H9 (cell line): ENCODE measurements at regions not wholly inside any gene's neighbourhood (a gene's known extent, or its start where the extent isn't known, plus 50 kb on each side); places are given as distances from the start of the nearest gene placed in this dataset.

ENCODE experiments used
- DNase-seq: peaks from one replicate; pipeline ENCODE4 v3.0.0-alpha.2; 2017
- H2AFZ ChIP-seq: one replicate; pipeline ENCODE4 v1.6.1; 2013; ENCODE audit warnings: mild to moderate bottlenecking, low read length, control low read depth, moderate library complexity
- H2AK5ac ChIP-seq: 2 replicates; pipeline ENCODE4 v1.6.1; 2013; ENCODE audit warnings: low read length, control low read depth, mixed read lengths; ENCODE audit not compliant: insufficient read length
- H2BK120ac ChIP-seq: one replicate; pipeline ENCODE4 v1.6.1; 2013; ENCODE audit warnings: low read depth, mild to moderate bottlenecking, low read length, control low read depth, inconsistent platforms; ENCODE audit not compliant: poor library complexity, severe bottlenecking
- H2BK12ac ChIP-seq: 2 replicates; pipeline ENCODE4 v1.6.1; 2013; ENCODE audit warnings: low read length, control low read depth, mixed read lengths, low read depth; ENCODE audit not compliant: insufficient read length
- H2BK15ac ChIP-seq: 2 replicates; pipeline ENCODE4 v1.6.1; 2013; ENCODE audit warnings: low read depth, low read length, control low read depth
- H2BK20ac ChIP-seq: one replicate; pipeline ENCODE4 v1.6.1; 2013; ENCODE audit warnings: low read depth, mild to moderate bottlenecking, low read length, control low read depth, inconsistent platforms; ENCODE audit not compliant: poor library complexity, severe bottlenecking
- H2BK5ac ChIP-seq: 2 replicates; pipeline ENCODE4 v1.6.1; 2013; ENCODE audit warnings: low read length, control low read depth, mixed read lengths; ENCODE audit not compliant: insufficient read length
- H3K14ac ChIP-seq: 2 replicates; pipeline ENCODE4 v1.6.1; 2013; ENCODE audit warnings: low read length, control low read depth; ENCODE audit not compliant: insufficient read depth
- H3K18ac ChIP-seq: 2 replicates; pipeline ENCODE4 v1.6.1; 2013; ENCODE audit warnings: low read depth, mild to moderate bottlenecking, mixed read lengths, low read length, control low read depth; ENCODE audit not compliant: insufficient read length
- H3K23ac ChIP-seq: 2 replicates; pipeline ENCODE4 v1.6.1; 2013; ENCODE audit warnings: low read length, control low read depth, mixed read lengths, low read depth; ENCODE audit not compliant: insufficient read length
- H3K23me2 ChIP-seq: 2 replicates; pipeline ENCODE4 v1.6.1; 2013; ENCODE audit warnings: low read depth, mild to moderate bottlenecking, mixed read lengths, low read length, control low read depth; ENCODE audit not compliant: insufficient read length, poor library complexity, severe bottlenecking
- H3K27ac ChIP-seq: 2 replicates; pipeline ENCODE4 v1.5.1; 2013; ENCODE audit warnings: low read length, control low read depth, mixed read lengths, low read depth; ENCODE audit not compliant: insufficient read length
- H3K27me3 ChIP-seq: 2 replicates; pipeline ENCODE4 v1.6.1; 2013; ENCODE audit warnings: low read length, control low read depth, inconsistent platforms; ENCODE audit not compliant: insufficient read depth
- H3K4ac ChIP-seq: 2 replicates; pipeline ENCODE4 v1.6.1; 2013; ENCODE audit warnings: low read depth, mild to moderate bottlenecking, control low read depth, inconsistent platforms, low read length, moderate library complexity
- H3K4me1 ChIP-seq: 2 replicates; pipeline ENCODE4 v1.6.1; 2013; ENCODE audit warnings: low read length, control low read depth, inconsistent platforms; ENCODE audit not compliant: insufficient read depth
- H3K4me2 ChIP-seq: 2 replicates; pipeline ENCODE4 v1.6.1; 2013; ENCODE audit warnings: low read length, control low read depth, mixed read lengths; ENCODE audit not compliant: insufficient read length, insufficient read depth
- H3K56ac ChIP-seq: 2 replicates; pipeline ENCODE4 v1.6.1; 2013; ENCODE audit warnings: low read depth, mild to moderate bottlenecking, mixed read lengths, low read length, control low read depth; ENCODE audit not compliant: insufficient read length
- H3K79me1 ChIP-seq: 2 replicates; pipeline ENCODE4 v1.6.1; 2013; ENCODE audit warnings: low read depth, mild to moderate bottlenecking, moderate library complexity, low read length, control low read depth, inconsistent platforms; ENCODE audit not compliant: insufficient read depth, poor library complexity, severe bottlenecking
- H3K79me2 ChIP-seq: 2 replicates; pipeline ENCODE4 v1.6.1; 2013; ENCODE audit warnings: low read length, control low read depth, inconsistent platforms; ENCODE audit not compliant: insufficient read depth
- H3K9ac ChIP-seq: 2 replicates; pipeline ENCODE4 v1.6.1; 2013; ENCODE audit warnings: low read length, control low read depth, mixed read lengths; ENCODE audit not compliant: insufficient read length; ENCODE audit errors: extremely low read depth
- H3K9me3 ChIP-seq: one replicate; pipeline ENCODE4 v1.6.1; 2013; ENCODE audit warnings: low read depth, low read length, inconsistent platforms; ENCODE audit not compliant: control insufficient read depth
- H3T11ph ChIP-seq: one replicate; pipeline ENCODE4 v1.6.1; 2013; ENCODE audit warnings: mild to moderate bottlenecking, low read length, control low read depth, inconsistent platforms
- H4K20me1 ChIP-seq: one replicate; pipeline ENCODE4 v1.6.1; 2013; ENCODE audit not compliant: control insufficient read depth, insufficient read length, insufficient read depth
- H4K5ac ChIP-seq: 2 replicates; pipeline ENCODE4 v1.6.1; 2013; ENCODE audit warnings: low read depth, mild to moderate bottlenecking, mixed read lengths, low read length, control low read depth; ENCODE audit not compliant: insufficient read length
- H4K8ac ChIP-seq: replicated peaks from 2 replicates; pipeline ENCODE4 v1.6.1; 2013; ENCODE audit warnings: low read length, control low read depth, mixed read lengths, low read depth; ENCODE audit not compliant: insufficient read length
- H4K91ac ChIP-seq: 2 replicates; pipeline ENCODE4 v1.6.1; 2013; ENCODE audit warnings: low read depth, mild to moderate bottlenecking, moderate library complexity, mixed read lengths, low read length, control low read depth; ENCODE audit not compliant: insufficient read length
- H3K27ac Mint-ChIP-seq, 3 experiments: 2 replicates in 2 of 3; 3 replicates in 1 of 3; pipeline ENCODE4 v1.8.0; 2020 to 2021; ENCODE audit warnings: mixed read lengths in 3 of 3, mild to moderate bottlenecking in 1 of 3, moderate library complexity in 1 of 3
- H3K27me3 Mint-ChIP-seq: 2 replicates; pipeline ENCODE4 v1.8.0; 2021; ENCODE audit warnings: low read depth, mild to moderate bottlenecking, moderate library complexity, mixed read lengths
- H3K36me3 Mint-ChIP-seq, 3 experiments: 2 replicates in 2 of 3; 3 replicates in 1 of 3; pipeline ENCODE4 v1.8.0; 2020 to 2021; ENCODE audit warnings: low read depth in 3 of 3, mixed read lengths in 3 of 3; ENCODE audit not compliant: insufficient read depth in 1 of 3
- H3K4me1 Mint-ChIP-seq, 2 experiments: 2 replicates each; pipeline ENCODE4 v1.8.0; 2020; ENCODE audit warnings: mixed read lengths in 2 of 2
- H3K4me3 Mint-ChIP-seq, 2 experiments: 2 replicates in 1 of 2; 3 replicates in 1 of 2; pipeline ENCODE4 v1.8.0; 2020 to 2021; ENCODE audit warnings: mild to moderate bottlenecking in 2 of 2, mixed read lengths in 2 of 2, moderate library complexity in 1 of 2
- H3K9me3 Mint-ChIP-seq, 2 experiments: 2 replicates in 1 of 2; 3 replicates in 1 of 2; pipeline ENCODE4 v1.8.0; 2020; ENCODE audit warnings: mild to moderate bottlenecking in 2 of 2, mixed read lengths in 2 of 2, moderate library complexity in 1 of 2
- CTCF ChIP-seq: fragments of 200-600 bp; sonication (generic); conservative IDR thresholded peaks from 3 replicates; pipeline ENCODE4 v1.8.0; 2021; ENCODE audit warnings: antibody characterized with exemption, mild to moderate bottlenecking
- WGBS: extraction: QIAGEN DNeasy Blood & Tissue Kit; methylation state at CpG from one replicate; pipeline ENCODE4 v1.1.7; 2013; ENCODE audit warnings: missing lambda C conversion rate, low lambda C conversion rate, mixed read lengths; ENCODE audit not compliant: insufficient read length; ENCODE audit errors: extremely low coverage; 5-methylcytosine and 5-hydroxymethylcytosine counted together

DNA sequence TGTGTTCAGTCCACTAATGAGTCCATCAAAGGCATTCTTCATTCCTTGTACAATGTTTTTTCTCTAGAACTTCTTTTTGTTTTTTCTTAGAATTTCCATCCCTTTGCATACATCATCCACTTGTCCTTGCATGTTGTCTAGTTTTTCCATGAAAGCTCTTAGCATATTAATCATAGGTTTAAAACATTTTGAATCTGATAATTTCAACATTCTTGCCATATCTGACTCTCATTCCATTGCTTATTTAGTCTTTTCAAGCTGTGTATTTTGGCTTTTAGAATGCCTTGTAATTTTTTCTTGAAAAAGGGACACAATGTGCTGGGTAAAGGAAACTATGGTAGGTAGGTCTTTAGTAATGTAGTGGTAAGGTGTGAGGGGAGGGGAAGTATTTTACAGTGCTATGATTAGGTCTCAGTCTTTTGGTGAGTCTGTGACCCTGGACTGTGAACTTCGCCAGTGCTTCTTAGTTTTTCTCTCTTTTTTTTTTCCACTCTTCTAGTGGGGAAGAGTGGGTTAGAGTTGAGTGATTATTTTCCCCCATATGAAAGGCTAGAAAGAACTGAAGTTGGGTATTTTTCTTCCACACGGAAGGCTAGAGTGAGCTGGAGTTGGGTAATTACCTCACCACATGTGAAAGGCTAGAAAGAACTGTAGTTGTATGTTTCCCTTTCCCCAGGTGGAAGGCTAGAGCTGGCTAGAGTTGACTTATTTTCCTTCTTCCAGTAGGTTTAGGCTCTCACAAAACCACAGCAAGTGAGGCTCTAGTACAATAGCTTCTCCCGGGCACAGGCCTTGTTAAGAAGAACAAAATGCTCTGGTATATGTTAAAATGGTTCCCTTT lies 172.1 kb downstream of the SNX18 start:
- Histone ChIP-seq H2AK5ac (no peak overlapping the region), H4K20me1 (no peaks in the 10 kb centered on the region), H3K9me3 (no peaks in the 10 kb centered on the region), H2BK15ac (no peak overlapping the region), H3K27ac (no peak overlapping the region), H3K23me2 (no peaks in the 10 kb centered on the region), H2BK120ac (no peak overlapping the region), H2BK12ac (no peak overlapping the region), H2BK20ac (no peak overlapping the region), H3K56ac (no peak overlapping the region), H3K4ac (no peak overlapping the region), H4K8ac (no peak overlapping the region), H3K14ac (no peak overlapping the region), H3K27me3 (no peaks in the 10 kb centered on the region), H3K23ac (no peak overlapping the region), H3K4me1 (no peaks in the 10 kb centered on the region), H2AFZ (no peak overlapping the region), H2BK5ac (no peak overlapping the region), H3T11ph (no peak overlapping the region), H4K5ac (no peak overlapping the region), H4K91ac (no peak overlapping the region), H3K79me1 (no peaks in the 10 kb centered on the region), H3K9ac (no peak overlapping the region), H3K18ac (no peak overlapping the region), H3K79me2 (no peaks in the 10 kb centered on the region), H3K4me2 (no peak overlapping the region)
- no peak for TF ChIP-seq CTCF
- H3K9me3 Mint-ChIP-seq: peaks cover 4 to 10% of the 10 kb centered on the region in 2 experiments; a peak in 4 of 5 replicates
- H3K27ac Mint-ChIP-seq: no peak overlapping the region
- no CpG with 5 or more reads among the region's 3 CpGs for WGBS
- H3K4me1 Mint-ChIP-seq: no peaks in the 10 kb centered on the region
- no peak for DNase-seq
- no peaks in the 10 kb centered on the region for H3K27me3 Mint-ChIP-seq
- no peak overlapping the region for H3K4me3 Mint-ChIP-seq
- H3K36me3 Mint-ChIP-seq: peaks cover 0 to 10% (median 0%) of the 10 kb centered on the region in 3 experiments; a peak in 2 of 7 replicates
